UCSD-AML1 (cell line): ENCODE measurements at regions not wholly inside any gene's neighbourhood (a gene's known extent, or its start where the extent isn't known, plus 50 kb on each side); places are given as distances from the start of the nearest gene placed in this dataset.

Experiments
- DNase-seq: peaks from one replicate; lab custom pipeline; 2025; ENCODE audit not compliant: unreplicated experiment; lab: John Stamatoyannopoulos, UW

- DNase-seq = no peak
Measured at GRCh38 chr9:135029463-135029862, 58.0 kb upstream of the OLFM1 start.

DNA sequence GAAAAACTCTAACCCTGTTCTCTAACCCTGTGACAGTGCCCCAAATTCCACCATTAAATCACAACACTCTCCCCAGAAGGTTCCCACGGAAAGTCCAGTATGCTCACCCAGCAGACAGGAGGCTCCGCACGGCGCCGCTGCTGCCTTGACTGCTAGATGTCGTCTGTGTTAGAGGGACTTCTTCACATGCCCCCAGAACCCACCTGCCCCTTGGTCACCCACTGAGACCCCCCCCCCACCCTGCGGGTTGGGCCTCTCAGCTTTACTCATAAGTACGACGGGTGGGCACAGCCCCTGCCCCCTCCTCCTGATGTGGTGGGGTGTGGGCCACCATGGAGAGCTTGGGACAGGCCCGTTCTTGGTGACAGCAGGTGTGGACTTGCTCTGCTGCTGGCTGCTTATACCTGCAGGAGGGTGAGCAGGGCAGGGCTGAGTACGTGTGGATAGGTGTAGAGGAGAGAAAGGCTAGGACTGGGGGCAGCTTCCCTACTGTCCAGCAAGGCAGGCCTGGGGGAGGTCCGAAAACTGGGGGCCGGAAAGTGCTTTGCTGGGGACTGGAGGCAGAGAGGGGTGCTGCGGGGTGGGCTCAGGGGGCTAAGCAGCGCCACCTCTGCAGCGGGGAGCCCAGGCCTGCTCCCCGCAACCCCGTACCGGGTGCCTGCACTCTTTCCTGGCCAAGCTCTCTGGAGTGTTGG is 57.5 kb upstream of the OLFM1 start:
- DNase-seq = no peak

DNA sequence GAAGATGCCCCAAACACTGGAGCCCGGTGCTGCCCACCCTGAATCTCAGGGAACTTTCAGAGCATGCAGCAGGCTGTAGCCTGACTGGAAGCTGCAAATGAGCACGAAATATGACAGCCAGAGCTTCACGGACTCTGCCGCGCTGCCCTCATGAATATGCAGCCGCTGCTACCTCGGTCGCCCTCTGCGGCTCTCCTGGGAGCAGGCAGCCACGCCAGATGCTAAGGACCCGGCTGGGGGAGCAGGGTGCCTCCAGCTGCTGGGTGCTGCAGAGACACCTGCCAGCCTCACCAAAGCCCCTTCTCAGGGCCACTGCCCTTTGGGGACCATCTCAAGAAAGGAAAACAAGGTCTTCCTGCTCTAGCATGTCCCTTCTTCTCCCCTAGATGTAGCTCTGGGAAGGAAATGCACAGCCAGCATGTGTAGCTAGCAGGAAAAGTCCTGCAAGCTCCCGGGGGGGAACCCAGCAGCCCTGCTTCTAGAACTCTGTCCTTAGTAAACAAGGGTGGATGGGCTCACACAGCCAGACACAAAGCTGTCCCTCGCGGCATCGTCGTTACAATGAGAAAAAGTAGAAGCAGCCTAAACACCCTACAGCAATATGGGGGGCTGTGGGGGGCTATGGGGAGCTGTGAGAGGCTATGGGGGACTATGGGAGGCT is 56.8 kb upstream of the OLFM1 start:
- DNase-seq = no peak

DNA sequence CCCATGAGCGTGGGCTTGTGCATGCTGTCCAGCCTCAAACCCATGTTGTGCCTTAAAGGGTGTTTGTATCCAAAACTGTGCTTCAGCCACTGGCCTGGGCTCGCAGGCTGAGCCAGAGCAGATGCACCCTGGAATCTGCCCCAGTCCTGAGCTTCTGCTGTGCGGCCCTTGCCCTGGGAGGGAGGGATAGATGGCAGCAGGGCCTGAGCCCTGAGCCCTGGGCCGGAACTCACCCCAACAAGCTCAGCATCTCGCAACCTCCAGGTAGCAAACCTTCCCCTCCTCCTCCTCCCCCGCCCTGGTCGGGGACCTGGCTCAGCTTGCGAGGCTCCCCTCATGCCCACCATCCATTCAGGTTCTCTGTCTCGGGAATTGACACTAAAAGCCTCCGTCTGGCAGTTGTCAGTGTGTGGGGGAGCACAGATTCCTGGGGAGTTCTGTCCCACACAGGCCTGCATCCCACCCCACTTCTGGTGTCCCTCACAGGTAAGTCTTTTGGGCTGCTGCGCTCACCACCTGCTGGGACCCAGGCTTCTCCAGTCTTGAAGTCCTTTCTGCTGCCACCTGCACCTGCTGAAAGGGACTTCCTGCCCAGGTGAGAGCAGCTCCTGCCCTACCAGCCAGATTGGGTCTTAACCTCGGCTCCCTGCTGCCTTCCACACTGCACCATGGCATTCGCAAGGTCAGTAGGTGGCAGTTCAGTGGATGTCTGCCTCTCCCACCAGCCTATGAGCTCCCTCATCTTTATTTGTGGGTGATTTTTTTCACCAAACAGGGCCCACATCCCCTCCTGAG is 55.2 kb upstream of the OLFM1 start:
- DNase-seq = no peak

DNA sequence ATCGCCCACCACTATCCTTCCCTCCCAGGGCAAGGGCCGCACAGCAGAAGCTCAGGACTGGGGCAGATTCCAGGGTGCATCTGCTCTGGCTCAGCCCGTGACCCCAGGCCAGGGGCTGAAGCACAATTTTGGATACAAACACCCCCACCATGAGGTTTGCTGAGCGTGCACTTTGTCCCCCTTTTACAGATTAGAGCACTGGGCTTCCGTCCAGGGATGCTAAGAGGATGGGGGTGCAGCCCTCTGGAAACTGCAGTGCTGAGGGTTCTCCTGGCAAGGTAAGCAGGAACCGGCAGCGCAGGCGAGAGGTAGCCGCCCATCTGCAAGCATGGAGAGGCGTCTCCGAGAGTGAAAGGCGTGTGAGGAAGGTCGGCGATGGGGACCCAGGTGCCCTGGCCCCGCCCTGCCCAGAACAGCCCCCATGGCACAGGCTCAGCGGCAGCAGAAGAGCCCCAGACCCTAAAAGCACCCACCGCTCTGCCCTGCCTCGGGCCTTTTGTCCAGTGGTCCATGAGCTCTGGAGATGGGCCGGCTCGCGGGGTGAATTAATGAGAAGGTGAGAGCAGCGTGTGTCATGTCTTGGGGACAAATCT is 54.5 kb upstream of the OLFM1 start:
- DNase-seq = no peak

- DNase-seq = no peak
Measured at GRCh38 chr9:135033487-135033886, 54.0 kb upstream of the OLFM1 start.

GRCh38 chr9:135034106-135034505 is 53.4 kb upstream of the OLFM1 start:
- no peak for DNase-seq

DNA sequence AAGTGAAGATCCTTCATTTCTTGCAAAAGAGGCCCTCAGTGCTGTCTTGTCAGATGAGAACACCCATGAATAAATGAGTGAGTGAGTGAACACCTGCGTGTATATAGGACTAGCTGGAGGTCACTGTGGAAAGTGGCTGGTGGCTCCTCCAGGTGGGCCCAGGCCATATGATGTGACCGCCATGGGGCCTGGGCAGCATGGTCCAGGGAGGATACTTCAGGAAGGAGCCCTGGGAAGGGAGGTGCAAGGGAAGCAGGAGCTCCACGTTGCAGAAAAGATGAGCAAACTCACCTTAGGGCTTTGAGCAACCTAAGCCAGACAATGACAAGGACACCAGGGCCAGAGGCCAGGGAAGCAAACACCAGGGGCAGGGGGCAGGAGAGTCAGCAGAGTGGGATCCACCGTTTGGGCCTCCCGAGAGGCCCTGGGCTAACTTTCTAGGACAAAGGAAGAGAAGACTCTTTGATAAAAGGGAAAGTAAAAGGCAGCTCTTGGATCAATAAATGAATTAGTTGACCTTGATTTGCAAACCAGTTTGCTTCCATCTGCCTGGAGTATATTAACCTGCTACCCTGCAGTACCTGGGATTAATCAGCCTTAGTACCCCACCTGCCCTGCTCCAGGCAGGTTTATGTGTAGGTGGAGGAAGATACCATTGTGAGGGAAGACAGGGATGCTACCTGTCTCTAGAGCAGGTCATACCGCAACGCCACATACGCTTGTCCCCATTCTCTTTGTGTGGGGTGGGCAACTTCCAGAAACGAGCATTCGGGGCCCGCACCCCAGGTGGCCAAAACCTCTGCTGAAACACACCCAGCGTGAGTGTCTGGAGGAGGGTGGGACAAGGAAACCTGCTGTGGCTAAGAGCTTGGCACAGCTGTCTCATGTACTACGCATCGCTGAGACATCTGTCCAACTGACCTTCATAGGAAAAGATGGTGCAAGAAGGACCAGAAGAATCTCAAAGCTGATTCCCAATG is 51.4 kb upstream of the OLFM1 start:
- no peak for DNase-seq

DNA sequence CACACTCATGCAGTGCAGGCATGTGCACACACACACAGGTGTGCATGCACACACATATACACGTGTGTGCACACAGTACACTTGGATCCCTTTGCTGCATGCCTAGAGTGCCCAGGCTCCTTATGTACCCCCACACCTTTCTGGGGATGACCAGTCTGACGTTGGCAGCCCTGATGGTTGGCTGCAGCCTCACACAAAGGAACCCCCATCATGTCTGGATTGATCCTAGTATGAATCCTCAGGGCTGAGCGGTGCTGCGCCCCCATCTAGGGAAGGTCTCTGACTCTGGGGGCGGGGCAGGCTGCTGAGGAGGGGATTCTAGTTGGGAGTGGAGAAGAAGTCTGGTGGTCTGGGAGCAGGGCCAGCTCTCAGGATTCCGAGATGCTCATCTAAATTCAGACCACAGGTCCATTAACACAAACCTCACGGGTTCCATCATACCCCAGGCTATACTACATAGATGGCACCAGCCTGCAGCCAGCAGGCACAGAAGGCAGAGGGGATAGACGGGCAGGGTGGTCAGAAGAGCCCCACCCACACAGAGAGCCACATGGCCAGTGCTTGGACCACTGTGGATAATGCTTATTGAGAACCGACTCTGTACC is 50.5 kb upstream of the OLFM1 start:
- no peak for DNase-seq

DNA sequence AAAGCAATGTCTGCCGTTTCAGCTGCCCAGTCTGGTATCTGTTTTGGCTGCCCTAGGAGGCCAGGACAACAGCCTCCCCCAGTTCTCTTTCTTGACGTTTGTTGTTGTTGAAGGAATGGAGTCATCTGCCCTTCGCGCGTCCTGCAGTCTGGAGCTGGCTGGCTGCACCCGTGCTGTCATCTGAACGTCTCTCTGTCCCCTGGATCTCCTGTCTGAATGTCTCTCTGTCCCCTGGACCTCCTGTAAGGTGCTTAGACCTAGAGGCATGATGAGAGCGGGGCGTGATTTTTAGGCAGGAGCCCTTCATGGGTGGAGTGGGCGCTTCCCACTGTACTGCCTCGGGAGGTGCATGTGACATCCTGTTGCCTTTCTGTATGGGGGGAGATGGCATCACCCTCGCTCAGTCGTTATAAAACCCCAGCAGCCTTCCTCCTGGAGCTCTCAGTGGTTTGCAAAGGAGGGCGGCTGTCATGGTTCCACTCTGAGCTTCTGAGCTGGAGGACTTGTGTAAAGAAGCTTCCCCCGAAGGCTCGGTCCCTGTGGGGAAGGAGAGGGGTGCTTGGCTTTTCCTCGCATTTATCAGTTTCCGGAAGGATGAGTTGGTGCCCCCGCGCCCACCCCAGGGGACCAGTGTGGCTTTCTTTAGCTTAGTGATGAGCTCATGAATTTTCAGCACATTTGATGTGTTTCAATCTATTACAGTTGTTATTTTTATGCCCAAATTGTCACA is 49.8 kb upstream of the OLFM1 start:
- no peak for DNase-seq
